HG03135 (cell line): ENCODE measurements at regions not wholly inside any gene's neighbourhood (a gene's known extent, or its start where the extent isn't known, plus 50 kb on each side); places are given as distances from the start of the nearest gene placed in this dataset.
"Not testable (repeated sequence)": the region's sequence is repeated elsewhere in the genome, so short reads cannot be mapped to it uniquely, and the experiment has no call there.

Source experiments
- ATAC-seq: cut with Tn5 transposase; IDR thresholded peaks from one replicate; pipeline ENCODE4 v1.9.1; 2021; ENCODE audit warnings: mild to moderate bottlenecking, moderate library complexity; ENCODE audit not compliant: unreplicated experiment

DNA sequence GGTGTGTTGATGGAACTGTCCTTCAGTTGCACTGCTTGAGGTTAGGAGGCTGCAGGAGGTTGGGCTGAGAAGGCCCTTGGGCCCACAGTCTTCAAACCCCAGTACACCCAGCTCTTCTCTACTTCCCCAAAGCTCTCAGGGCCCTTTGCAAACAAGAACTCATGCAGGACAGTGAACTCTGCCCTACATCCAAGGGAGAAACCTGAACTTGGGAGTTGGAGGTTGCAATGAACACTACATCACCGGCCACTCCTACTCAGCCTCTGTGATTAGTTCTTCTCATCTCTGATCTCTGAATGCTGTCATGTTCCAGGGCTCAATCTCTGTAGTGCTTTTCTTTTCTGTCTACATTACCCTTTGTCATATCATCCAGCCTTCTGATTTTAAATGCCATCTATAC is 148.5 kb upstream of the PDE7B start:
- ATAC-seq = peak; percentile 22

DNA sequence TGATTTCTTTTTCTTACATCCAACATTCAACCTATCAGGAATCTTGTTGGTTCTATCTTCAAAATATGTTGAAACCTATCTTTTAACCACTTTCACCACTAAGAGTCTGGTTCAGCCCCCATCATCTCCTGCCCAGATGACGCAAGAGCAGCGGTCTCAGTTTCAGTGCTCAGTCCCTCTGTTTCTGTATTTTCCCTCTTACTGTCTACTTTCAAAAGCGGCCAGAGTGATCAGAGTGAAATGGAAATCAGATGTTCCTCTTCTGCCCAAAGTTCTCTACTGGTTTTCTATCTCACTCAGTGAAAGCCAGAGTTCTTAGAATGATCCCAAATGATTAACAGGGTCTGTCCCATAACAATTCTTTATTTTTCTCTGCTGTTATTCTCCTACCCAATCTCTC is 147.9 kb upstream of the PDE7B start:
- ATAC-seq = peak; percentile 92

DNA sequence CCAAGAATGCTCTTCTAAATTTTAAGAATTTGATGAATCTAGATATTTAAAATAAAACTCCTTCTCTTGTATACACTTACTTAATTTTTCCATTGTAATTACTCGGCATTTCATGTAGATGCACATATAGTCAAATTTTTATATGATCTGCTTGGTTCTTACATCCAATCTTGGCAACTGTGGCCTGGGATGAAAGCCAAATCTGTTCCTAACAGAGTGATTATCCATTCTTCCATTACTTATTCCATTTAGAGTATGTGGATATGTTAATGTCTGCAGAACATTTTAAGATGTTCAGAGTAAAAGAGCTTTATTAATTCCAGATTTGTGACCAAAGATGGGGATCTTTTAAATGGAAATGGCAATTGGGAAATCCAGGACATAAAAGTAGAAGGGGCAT is 144.1 kb upstream of the PDE7B start:
- ATAC-seq = no peak

DNA sequence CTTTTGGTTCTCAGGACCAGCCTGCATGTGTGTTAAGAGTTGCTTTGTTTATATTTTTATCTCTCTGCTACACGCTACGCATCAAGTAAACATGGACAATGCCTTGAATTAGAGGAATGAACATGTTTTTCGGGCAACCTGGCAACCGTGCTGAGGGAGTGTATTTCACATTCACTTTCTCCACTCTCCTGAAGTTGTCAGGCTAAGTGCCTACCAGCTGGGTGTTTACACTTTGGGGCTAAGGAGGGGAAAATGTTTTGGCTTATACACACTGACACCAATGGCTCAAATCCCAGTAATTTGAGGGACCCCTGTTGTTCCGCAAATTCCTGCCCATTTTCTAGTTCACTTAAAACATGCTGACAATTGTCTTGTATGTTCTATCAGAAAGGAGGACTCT is 141.5 kb upstream of the PDE7B start:
- no peak for ATAC-seq

DNA sequence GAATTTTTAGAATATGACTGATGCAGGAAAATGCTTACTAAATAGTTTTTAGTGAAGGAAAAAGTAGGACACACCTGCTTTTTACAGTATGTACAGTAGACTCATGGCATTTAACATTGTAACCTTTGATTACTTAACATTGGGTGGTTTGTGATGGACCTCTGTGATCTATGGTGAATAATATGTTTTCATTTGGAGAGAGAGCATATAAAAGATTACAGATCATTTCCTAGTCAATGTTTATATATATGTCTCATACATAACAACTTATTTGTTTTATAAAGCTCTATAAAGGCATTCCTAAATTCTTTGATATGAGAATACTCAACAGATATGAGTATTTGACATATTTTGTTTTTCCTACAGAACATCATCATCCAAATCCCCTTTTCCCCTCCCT is 129.3 kb upstream of the PDE7B start:
- ATAC-seq = no peak

DNA sequence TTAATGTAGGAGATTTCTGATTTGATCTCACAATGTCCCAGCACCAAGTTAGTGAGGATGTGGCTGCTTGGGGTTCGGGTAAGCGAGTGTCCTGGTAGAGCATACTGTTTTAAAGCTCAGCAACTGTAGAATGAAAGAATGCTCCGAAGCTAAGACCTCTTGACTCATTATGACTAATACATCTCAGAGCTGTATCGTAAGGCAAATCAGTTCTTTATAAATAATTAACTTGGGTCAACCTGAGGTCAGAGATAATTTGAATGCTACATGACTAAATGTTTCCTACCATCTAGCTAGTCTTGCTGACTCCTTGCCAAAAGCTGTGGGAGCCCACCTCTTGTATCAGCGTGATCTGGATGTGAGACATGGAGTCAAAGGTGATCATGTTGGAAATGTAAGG is 128.8 kb upstream of the PDE7B start:
- no peak for ATAC-seq

DNA sequence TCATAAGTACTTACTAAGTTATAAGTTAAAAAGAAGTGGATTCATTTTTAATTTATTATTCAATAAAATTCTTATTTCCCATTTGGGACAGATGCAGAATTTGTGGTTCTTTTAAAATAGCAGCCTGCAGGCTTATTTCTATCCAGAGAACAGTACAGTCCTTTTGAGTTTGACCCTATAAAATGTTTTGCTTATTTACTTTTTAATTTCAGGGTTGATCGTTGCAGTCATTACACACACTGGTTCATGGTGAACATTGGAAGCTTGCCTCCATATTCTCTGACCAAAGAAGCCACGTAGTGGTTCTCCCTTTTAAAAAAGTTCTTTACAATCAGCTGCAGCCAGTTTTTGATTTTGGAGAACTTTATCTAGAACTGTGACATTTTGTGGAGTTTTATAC is 122.9 kb upstream of the PDE7B start:
- no peak for ATAC-seq

DNA sequence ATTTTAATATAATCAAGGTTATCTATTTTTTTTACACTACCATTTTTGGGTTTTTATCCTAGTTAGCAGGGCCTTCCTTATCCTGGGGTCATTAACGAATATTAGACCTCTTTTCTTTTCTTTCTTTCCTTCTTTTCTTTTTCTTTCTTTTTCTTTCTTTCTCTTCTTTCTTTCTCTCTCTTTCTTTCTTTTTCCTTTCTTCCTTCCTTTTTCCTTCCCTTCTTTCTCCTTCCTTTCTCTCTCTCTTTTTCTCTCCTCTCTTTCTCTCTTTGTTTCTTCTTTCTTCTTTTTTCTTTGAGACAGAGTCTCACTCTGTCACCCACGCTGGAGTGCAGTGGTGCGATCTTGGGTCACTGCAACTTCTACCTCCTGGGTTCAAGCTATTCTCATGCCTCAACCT is 120.4 kb upstream of the PDE7B start:
- ATAC-seq = no peak

DNA sequence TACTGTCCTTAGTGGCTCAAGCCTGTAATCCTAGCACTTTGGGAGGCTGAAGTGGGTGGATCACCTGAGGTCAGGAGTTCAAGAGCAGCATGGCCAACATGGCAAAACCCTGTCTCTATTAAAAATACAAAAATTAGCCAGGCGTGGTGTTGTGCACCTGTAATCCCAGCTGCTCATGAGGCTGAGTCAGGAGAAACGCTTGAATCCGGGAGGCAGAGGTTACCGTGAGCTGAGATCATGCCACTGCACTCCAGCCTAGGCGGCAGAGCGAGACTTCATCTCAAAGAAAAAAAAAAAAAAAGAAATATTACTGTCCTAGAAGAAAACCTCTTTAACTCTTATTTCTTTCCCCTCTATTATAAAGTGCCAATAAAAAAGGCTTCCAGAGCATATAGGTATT is 115.2 kb upstream of the PDE7B start:
- ATAC-seq = not testable (repeated sequence)

DNA sequence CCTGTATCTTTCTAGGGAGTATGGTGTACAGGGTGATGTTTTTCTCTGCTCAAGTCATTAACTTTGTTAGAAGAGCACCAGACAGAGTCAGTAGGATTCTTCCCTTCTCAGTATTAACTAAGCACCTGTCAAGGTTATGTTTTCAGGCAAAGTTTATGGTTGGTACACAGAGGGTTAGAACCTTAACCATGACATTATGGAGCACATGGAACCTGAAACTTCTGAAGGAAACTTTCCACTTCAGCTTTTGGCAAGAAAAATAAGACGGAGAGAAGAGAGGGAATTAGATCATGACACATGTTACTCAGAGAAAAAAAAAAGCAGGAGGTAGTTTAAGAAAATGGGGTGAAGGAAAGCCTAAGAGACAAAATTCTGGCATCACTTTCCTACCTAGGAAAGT is 112.9 kb upstream of the PDE7B start:
- ATAC-seq = no peak

DNA sequence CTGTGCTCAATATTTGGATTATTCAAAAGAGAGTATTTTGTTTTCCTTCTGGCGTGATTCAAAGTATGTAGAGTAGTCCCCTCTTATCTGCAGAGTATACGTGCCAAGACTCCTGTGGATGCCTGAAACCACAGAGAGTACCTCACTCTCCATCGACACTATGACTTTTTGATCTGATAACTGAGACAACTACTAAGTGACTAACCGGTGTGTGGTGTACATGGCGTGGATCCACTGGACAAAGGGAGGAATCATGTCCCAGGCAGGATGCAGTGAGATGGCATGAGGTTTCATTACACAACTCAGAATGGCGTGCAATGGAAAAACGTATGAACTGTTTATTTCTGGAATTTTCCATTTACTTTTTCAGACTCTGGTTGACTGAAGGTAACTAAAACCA is 112.2 kb upstream of the PDE7B start:
- ATAC-seq = no peak

DNA sequence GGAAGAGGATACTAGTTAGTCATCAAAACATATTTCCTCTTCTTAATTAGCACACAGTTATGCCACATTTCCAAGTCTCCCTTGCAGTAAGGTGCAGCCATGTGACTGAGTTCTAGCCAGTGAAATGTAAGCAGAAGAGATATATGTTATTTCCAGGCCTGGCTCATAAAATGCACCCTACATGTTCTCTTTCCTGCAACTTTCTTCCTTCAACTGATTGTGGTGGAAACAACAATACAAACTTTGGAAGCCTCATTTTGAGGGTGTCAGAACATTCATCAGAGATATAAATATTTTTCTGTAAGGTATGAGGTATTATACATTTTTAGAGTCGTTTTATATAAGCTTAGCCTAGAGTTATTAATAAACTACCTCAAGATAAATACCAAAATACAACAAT is 110.9 kb upstream of the PDE7B start:
- no peak for ATAC-seq

DNA sequence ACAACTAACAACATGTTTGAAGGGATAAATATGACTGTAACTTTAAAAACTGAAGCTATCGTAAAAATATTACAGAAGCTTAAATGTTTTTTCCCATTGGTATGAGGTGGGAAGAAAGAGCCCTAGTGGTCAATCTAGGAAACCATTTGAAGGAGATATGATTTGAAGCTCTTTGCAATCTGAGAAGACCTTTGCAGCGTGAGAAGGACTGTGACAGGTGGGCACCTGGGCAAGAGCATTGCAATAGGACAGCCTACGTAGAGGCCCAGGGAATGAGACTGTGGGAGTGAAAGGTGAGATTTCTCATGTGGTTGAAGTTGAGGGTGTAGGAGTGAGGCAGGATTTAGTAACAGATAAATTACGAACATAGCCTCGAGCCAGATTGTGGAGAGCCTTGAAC is 108.0 kb upstream of the PDE7B start:
- ATAC-seq = no peak

DNA sequence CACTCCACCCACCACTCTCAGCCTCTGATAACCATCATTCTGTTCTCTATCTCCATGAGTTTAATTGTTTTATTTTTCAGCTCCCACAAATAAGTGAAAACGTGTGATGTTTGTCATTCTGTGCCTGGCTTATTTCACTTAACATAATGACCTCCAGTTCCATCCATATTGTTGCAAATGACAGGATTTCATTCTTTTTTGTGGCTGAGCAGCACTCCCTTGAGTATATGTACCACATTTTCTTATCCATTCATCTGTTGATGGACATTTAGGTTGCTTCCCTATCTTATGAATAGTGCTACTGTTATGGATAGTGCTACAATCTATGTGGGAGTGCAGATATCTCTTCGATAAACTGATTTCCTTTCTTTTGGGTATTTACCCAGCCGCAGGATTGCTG is 103.3 kb upstream of the PDE7B start:
- ATAC-seq = no peak

DNA sequence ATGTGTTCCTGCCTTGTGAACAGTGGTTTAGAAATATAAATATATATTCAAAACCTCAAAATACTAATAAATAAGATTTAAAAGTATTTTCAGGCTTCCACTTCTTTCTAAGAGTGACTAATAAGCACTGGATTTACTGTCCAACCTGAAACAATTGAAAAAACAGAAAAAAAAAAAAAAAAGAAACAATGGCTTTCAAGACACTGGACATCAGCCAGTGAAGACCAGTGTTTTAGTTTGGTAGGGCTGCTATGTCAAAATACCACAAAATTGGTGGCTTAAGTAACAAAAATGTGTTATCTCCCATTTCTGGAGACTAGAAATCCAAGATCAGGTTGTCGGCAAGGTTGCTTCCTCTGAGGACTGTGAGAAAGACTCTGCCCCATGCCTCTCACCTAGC is 101.4 kb upstream of the PDE7B start:
- no peak for ATAC-seq

DNA sequence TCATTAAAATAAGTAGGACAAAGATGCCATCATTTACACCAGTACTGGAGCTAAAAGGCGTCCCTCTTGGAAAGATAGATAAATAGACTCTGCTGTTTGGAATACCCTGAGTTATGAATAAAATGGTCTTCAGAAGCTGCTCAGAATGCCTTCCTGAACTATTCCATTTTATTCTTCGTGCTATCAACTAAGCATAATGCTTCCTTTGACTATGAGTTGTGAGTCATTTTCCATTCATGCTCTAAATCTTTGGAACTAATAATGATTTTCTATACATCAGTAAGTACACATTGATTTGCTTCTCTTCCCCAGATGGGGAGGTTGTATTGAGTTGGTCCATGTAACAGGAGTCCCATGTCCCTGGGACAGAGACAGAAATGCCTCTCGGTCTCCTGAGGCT is 98.3 kb upstream of the PDE7B start:
- no peak for ATAC-seq

DNA sequence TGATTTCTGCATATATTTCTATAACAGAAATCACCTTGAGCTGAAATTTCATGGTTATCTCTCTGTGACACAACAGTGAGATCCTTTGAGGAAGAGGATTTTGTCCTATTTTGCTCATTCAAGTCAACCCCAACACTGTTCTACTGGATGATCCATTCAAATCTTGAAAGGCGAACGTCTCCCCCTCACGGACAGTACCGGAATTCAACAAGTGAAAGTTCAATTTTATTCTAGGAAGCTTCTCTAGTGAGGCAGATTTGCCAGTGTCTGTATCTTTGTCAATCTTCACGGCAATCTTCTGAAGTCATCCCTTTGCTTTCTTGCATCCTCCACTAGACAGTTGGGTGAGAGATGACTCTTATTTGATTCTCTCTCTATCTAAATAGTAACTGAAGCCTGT is 91.7 kb upstream of the PDE7B start:
- ATAC-seq = no peak

DNA sequence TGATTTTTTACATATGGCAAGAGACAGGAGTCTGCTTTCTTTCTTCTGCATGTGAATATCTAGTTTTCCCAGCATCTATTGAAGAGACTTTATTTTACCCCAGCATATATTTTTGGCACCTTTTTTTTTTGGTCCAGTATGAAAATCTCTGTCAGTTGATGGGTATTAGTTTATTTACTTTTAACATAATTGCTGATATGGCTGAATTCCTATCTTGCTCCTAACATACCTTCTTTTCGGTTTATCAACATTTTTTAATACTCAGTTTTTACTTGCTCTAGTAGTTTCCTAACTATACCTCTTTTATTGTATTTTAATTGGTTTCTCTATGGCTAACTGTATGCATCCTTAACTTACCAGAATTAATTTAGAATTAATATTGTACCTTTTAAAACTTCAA is 77.5 kb upstream of the PDE7B start:
- no peak for ATAC-seq

DNA sequence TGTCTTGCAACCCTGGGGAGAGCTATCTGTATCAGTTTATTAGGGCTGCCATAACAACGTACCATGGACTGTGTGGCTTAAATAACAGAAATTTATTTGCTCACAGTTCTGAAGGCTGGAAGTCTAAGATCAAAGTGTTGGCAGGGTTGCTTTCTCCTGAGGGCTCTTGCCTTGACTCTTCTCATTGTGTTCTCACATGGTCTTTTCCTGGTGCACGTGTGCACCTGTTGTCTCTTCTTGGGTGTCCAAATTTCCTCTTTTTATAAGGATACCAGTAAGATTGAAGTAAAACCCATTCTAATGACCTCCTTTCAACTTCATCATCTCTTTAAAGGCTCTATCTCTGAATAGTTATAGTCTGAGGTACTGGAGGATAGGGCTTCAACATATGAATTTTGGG is 72.3 kb upstream of the PDE7B start:
- no peak for ATAC-seq

DNA sequence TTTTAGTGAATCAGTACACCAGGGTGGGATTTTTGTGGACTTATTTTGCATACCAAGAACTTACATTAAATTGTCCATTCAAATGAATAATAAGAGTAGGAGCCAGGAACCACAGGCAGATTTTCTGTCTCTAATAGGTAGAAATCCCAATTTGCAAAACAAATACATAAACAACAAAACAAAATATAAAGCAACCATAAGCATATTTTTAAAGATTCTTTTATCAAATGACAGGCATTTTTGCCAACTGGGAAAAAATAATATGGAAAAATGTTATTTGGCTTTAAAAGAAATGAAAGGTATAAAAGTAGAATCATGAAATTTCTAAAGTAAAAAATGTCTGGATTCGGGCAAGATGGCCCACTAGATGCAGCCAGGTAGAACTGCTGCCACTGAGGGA is 71.2 kb upstream of the PDE7B start:
- no peak for ATAC-seq

DNA sequence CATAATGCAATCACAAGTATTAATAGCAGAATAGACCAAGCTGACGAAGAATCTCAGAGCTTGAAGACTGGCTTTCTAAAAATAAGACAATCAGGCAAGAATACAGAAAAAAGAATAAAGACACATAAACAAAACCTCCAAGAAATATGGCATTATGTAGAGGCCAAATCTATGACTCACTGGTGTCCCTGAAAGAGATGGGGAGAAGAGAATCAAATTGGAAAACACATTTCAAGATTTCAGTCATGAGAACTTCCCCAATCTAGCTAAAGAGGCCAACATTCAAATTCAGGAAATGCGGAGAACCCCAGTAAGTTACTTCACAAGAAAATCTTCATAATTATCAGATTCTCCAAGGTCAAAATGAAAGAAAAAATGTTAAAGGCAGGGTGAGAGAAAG is 69.0 kb upstream of the PDE7B start:
- no peak for ATAC-seq

DNA sequence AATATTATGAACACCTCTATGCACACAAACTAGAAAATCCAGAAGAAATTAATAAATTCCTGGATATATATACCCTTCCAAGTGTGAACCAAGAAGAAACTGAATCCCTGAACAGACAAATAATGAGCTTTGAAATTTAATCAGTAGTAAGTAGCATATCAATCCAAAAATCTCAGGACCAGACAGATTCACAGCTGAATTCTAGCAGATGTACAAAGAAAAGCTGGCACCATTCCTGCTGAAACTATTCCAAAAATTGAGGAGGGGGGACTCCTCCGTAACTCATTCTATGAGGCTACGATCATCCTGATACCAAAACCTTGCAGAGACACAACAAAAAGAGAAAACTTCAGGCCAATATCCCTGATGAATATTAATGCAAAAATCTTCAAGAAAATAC is 67.0 kb upstream of the PDE7B start:
- no peak for ATAC-seq

DNA sequence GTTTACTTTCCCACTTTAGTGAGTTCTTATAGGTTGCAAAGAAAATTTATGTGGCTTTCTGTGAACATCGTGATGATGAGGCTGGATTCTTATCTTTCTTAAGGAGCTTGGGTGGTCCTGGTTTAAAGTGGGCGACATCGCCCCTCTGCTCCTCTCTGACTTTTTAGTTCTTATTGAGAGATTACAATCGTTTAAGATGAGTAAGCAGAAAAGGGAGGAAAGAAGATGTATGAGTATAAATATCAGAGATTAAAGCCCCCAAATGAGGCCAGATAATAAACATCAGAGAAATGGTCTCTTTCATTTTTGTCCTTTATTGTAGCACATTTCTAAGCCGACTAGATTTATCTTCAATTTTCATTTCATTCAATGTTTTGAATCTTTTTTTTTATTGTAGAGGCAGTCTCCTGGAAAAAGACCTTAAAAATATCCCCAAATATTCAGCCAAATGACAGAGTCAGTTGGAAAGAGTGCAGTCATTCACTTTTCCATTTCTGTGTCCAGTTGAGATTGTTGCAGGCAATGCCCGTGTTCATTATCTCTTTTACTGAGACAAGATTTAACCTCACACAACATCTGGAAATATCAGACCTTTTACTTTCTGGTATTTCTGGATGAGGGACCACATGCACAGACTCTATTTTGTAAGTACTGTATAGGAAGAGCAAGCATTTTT is 62.0 kb upstream of the PDE7B start:
- no peak for ATAC-seq

DNA sequence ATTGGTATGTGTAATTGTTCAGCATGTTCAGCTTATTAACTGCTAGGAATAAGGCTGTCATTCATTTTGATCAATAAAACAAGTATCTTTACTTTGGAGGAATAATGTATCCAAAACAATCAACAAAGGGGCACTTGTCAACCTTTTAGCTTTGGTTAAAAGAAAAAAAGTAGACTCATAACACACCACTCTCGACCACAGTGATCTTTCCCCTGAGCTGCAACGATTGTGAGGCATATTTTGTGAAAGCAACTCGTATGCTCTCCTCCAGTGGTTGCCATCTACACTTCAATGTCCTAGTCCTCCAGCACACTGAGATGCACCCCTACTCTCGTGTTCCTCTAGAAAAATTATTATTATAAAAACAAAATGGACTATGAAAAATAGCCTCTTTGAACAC is 60.1 kb upstream of the PDE7B start:
- ATAC-seq = no peak
